Stomach smooth muscle (tissue), 2 donors: ENCODE measurements at regions not wholly inside any gene's neighbourhood (a gene's known extent, or its start where the extent isn't known, plus 50 kb on each side); places are given as distances from the start of the nearest gene placed in this dataset.

Experiments
- H3K27ac ChIP-seq: one replicate; pipeline ENCODE4 v1.7.0; 2013; ENCODE audit warnings: mild to moderate bottlenecking, low read length, inconsistent platforms
- H3K27me3 ChIP-seq, 2 donors: one replicate each; pipeline ENCODE4 v1.7.0; 2013; ENCODE audit warnings: low read length in 2 of 2; ENCODE audit not compliant: insufficient read depth in 2 of 2, control insufficient read depth in 1 of 2
- H3K36me3 ChIP-seq, 2 donors: one replicate each; pipeline ENCODE4 v1.7.0; 2013; ENCODE audit warnings: low read length in 2 of 2; ENCODE audit not compliant: control insufficient read depth in 2 of 2, insufficient read depth in 2 of 2
- H3K4me1 ChIP-seq: one replicate; pipeline ENCODE4 v1.7.0; 2013; ENCODE audit warnings: low read length; ENCODE audit not compliant: control insufficient read depth, insufficient read depth
- H3K4me3 ChIP-seq, 2 donors: one replicate each; pipeline ENCODE4 v1.7.0; 2013; ENCODE audit warnings: low read length in 2 of 2
- H3K9ac ChIP-seq, 2 donors: one replicate each; pipeline ENCODE4 v1.7.0; 2013; ENCODE audit warnings: low read length in 2 of 2, mild to moderate bottlenecking in 1 of 2
- H3K9me3 ChIP-seq, 2 donors: one replicate each; pipeline ENCODE4 v1.7.0; 2013; ENCODE audit warnings: low read length in 2 of 2; ENCODE audit not compliant: control insufficient read depth in 2 of 2
- donor health status: healthy.
- donor health status: Pancreatic carcinoma.

DNA sequence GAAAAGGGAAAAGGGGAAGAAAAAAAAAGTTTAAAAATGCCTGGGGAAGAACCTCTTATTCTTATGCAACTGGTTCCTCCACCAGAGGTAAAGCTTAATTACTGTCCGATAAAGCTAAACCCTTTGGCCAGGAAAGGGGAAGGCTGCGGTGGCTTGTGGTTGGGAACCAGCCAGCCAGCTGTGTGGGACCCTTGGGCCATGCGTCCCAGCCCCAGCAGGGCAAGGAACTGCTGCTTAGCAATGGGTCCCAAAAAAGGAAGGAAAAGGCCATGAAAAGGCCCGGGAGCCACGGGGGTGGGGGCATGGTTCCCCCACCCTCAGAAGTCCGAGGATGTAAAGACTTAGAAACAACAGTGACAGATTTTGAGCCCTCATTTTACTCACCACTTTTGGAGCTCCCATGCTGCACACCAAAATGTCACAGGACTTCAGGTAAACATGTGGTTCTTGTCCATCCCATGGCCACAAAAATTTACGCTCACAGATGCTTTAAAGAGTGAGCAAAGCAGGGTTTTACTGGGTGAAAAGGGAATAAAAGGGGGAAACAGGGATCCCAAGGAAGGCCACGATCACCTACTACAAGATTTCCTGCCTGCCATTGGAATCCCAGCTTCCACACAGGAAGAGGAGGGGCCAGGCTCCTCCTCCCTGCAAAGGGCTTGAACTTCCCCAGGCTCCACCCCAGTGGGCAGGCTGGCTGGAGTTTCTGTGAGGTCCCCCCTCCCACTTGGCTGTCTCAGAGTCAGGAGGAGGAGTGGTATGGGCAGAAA, 1234.7 kb upstream of the GJE1 start:
- Histone ChIP-seq H3K9ac (no peak overlapping the region), H3K9me3 (peaks cover 0 to 5% of the 10 kb centered on the region in 2 donors), H3K27ac (no peak overlapping the region), H3K4me3 (no peak overlapping the region), H3K27me3 (no peaks in the 10 kb centered on the region), H3K36me3 (no peaks in the 10 kb centered on the region), H3K4me1 (no peaks in the 10 kb centered on the region)

DNA sequence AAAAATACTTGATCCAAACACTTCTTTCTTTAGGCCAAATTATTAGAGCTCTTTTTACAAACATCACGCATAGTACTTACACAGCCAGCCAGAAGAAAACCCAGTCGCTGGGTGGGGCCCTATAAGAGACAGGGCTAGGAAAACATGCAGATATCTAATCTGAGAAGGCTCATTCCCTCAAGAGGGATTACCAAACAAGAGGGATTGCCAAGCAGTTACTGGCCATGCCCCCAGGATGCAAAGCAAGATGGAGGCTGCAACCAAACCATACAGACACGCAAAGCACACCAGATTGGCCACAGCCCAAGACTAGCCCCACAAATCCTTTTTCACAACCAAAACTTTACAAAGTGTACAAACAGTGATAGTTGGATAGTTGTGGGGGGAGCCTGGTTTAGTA, 1235.4 kb upstream of the GJE1 start:
- no peaks in the 10 kb centered on the region for H3K27me3 ChIP-seq
- no peak overlapping the region for H3K9ac ChIP-seq
- H3K4me3 ChIP-seq, result no peak overlapping the region
- no peak overlapping the region for H3K27ac ChIP-seq
- H3K4me1 ChIP-seq, result no peaks in the 10 kb centered on the region
- peaks cover 0 to 5% of the 10 kb centered on the region in 2 donors for H3K9me3 ChIP-seq
- H3K36me3 ChIP-seq, result no peaks in the 10 kb centered on the region

DNA sequence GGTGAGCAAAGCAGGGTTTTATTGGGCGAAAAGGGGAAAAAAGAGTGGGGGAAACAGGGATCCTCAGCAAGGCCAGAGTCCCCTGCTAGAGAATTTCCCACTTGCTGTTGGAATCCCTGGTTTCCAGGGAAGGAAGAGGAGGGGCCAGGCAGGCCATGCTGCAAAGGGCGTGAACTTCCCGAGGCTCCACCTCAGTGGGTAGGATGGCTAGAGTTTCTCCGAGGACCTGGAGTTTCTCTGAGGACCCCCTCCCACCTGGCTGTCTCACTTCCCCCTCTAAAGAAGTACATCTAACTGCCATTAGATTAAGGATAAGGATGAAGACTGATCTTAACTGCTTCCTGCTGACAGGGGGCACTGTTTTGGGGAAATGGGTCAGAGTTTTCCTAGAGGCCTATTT, 1239.3 kb upstream of the GJE1 start:
- no peaks in the 10 kb centered on the region for H3K36me3 ChIP-seq
- no peaks in the 10 kb centered on the region for H3K4me1 ChIP-seq
- H3K9me3 ChIP-seq, result no peaks in the 10 kb centered on the region
- no peak overlapping the region for H3K27ac ChIP-seq
- H3K9ac ChIP-seq, result no peak overlapping the region
- H3K4me3 ChIP-seq, result no peak overlapping the region
- H3K27me3 ChIP-seq, result no peaks in the 10 kb centered on the region

DNA sequence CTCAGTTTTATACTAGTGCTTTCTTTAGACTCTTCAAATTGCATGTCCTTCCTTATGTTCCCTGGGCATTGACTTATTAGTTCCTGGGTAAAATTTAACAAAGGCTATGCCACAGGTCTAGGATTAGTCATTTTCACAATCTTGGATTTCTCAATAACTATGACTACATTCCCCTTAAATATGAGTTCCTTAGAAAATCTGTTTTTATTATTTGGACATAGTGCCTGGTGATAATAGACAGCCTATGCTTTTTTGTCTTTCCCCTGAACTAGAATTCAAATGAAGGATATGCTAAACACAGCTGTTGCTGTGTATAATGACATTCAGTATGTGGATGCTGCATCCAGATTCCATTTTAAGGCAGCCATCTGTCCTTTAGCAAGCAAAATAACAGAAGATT, 1252.8 kb upstream of the GJE1 start:
- Histone ChIP-seq H3K9ac (no peak overlapping the region), H3K36me3 (no peaks in the 10 kb centered on the region), H3K27me3 (no peaks in the 10 kb centered on the region), H3K4me1 (no peaks in the 10 kb centered on the region), H3K9me3 (no peaks in the 10 kb centered on the region), H3K27ac (no peak overlapping the region), H3K4me3 (no peak overlapping the region)

DNA sequence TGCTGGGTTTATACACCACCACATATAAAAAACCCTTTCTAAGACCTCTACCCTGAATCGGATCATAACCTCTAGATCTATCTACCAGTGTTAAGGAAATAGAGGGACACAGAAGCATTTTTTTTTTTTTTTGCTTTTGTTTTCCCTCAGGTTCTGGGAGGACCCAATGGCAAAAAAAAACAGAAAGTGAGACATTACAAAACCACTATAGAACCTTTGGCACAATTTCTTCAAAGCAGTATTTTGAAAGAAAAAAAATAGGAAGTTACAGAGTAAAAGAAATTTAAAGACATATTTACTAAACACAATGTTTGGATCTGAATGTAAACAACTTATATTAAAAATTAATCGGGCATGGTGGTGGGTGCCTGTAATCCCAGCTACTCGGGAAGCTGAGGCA, 1258.7 kb upstream of the GJE1 start:
- Histone ChIP-seq H3K36me3 (no peaks in the 10 kb centered on the region), H3K27me3 (no peaks in the 10 kb centered on the region), H3K9me3 (no peaks in the 10 kb centered on the region), H3K4me3 (no peak overlapping the region), H3K9ac (no peak overlapping the region), H3K27ac (no peak overlapping the region), H3K4me1 (no peaks in the 10 kb centered on the region)

DNA sequence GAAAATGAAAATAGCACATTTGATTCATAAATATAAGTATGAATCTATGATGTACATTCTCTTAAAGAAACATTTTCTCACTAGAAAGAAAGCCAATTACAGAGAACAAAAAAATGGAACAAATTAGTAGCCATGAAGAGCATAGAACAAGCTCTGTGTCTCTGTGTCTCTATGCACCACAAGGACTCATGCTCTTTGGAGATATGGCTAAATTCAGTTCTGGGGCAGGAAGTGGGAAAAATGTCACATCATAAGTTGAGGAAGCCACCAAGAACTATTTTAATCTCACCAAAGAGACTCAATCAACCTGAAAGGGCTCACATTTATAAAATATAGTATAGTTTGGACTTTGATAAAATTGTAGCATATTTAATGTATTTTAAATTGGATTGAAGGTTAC, 1259.8 kb upstream of the GJE1 start:
- Histone ChIP-seq H3K27ac (no peak overlapping the region), H3K9me3 (no peaks in the 10 kb centered on the region), H3K4me1 (no peaks in the 10 kb centered on the region)

DNA sequence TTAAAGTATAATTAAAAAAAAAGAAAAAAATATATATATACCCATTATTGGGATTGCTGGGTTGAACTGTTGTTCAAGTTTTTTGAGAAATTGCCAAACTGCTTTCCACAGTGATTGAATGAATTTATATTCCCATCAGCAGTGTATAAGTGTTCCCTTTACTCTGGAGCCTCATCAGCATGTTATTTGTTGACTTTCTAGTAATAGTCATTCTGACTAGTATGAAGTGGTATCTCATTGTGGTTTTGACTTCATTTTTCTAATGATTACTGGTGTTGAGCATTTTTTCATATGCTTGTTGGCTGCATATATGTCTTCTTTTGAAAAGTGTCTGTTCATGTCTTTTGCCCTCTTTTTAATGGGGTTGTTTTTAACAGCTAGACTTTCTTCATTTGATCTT, 1260.8 kb upstream of the GJE1 start:
- Histone ChIP-seq H3K4me1 (no peaks in the 10 kb centered on the region), H3K9me3 (no peaks in the 10 kb centered on the region), H3K9ac (no peak overlapping the region), H3K36me3 (no peaks in the 10 kb centered on the region), H3K4me3 (no peak overlapping the region), H3K27me3 (no peaks in the 10 kb centered on the region), H3K27ac (no peak overlapping the region)

More for the DNA sequence above, 1259.8 kb upstream of the GJE1 start:
- H3K36me3 ChIP-seq, result no peaks in the 10 kb centered on the region
- no peaks in the 10 kb centered on the region for H3K27me3 ChIP-seq
- no peak overlapping the region for H3K4me3 ChIP-seq
- H3K9ac ChIP-seq, result no peak overlapping the region

DNA sequence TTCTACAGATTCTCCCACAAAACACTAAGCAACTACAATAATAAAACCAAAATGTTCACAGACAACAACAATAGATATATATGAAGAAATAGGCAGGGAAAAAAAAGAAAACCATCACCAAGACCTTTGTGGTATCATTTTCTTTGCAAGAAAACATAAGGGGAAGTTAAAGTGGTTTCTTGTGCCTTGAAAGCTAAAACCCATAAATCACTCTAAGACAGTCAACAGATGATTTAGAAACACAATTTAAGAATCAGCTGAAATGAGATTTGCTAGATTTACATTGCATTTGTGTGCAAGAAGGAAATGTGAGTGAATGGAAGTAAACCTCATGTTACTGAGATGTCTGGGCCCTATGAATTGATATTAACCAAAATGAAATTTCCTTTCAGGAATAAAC, 1265.4 kb upstream of the GJE1 start:
- no peak overlapping the region for H3K9ac ChIP-seq
- no peak overlapping the region for H3K4me3 ChIP-seq
- H3K27ac ChIP-seq, result no peak overlapping the region
- H3K27me3 ChIP-seq, result no peaks in the 10 kb centered on the region
- H3K4me1 ChIP-seq, result no peaks in the 10 kb centered on the region
- H3K36me3 ChIP-seq, result no peaks in the 10 kb centered on the region
- no peaks in the 10 kb centered on the region for H3K9me3 ChIP-seq

DNA sequence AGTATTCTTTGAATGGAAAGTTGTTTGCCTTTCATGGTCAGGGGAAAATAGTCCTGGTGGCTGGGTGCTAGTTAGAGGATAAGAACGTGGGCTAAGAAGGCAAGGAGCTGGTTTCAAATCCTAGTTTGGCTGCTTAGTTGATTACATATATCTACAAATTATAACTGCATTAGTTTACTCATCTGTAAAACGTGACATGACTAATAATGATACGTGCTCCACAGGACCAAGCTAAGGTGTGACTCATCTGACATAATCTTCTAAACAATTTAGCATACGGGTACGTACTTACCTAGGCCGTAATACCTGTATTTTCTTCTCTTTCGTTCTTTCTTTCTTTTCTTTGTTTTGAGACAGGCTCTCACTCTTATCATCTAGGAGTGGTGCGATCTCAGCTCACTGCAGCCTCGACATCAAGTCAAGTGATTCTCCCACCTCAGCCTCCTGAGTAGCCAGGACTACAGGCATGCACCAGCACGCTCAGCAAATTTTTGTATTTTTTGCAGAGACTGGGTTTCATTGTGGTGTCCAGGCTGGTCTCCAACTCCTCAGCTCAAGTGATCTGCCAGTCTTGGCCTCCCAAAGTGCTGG, 1274.2 kb upstream of the GJE1 start:
- Histone ChIP-seq H3K9me3 (no peaks in the 10 kb centered on the region), H3K36me3 (no peaks in the 10 kb centered on the region), H3K4me1 (no peaks in the 10 kb centered on the region), H3K27me3 (no peaks in the 10 kb centered on the region), H3K27ac (no peak overlapping the region), H3K4me3 (no peak overlapping the region), H3K9ac (no peak overlapping the region)

DNA sequence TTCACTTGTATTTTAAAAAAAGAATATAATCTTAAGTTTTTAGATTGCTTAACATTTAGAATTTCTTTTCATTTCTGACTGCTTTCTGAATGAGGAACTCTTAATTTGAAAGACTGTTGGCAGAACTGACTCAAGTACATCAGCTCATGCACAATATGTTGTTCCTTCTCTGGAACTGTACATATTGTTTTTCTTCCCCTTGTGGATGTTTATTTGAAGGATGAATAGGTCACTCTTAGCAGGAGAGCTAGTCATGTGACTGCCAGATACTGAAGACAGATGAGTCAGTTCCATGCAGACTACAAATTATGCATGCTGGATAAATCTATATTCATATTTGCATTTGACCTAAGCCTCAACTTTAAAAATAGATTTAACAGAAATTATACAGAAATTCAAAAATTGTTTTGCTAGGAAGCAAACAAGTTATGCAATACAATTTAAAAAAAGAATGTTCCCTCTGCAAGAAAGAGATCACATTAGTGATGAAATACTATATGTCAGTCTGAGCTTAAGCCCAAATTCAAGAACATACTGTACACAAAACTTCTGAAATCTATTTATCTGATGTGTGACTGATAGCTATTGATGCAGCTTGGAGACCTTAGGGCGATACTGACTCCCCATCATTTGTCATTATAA, 1274.9 kb upstream of the GJE1 start:
- H3K4me1 ChIP-seq, result no peaks in the 10 kb centered on the region
- H3K9ac ChIP-seq, result no peak overlapping the region
- no peaks in the 10 kb centered on the region for H3K9me3 ChIP-seq
- no peak overlapping the region for H3K4me3 ChIP-seq
- H3K36me3 ChIP-seq, result no peaks in the 10 kb centered on the region
- H3K27ac ChIP-seq, result no peak overlapping the region
- no peaks in the 10 kb centered on the region for H3K27me3 ChIP-seq

DNA sequence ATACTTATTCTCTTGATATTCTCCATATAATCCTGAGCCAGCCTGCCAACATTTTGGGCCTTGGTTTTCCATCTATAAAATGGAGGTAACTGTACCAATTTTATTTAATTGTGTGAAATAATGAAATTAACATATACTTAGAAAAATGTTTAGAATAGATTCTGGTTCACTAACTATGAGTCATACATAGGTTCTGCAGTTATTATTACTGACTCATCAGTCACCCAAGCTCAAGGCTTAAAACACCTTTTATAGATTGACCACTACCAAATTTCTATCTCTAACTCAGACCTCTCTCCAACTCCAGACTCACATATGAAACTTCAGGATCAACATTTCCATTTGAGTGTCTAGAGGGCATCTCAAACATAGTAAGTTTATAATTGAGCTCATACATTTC, 1277.2 kb upstream of the GJE1 start:
- Histone ChIP-seq H3K27me3 (no peaks in the 10 kb centered on the region), H3K36me3 (no peaks in the 10 kb centered on the region), H3K9ac (no peak overlapping the region), H3K27ac (no peak overlapping the region), H3K4me1 (no peaks in the 10 kb centered on the region), H3K4me3 (no peak overlapping the region), H3K9me3 (no peaks in the 10 kb centered on the region)
